NCI-H774 (cell line): ENCODE measurements at regions not wholly inside any gene's neighbourhood (a gene's known extent, or its start where the extent isn't known, plus 50 kb on each side); places are given as distances from the start of the nearest gene placed in this dataset.

Experiments used
- DNase-seq: peaks from one replicate; lab custom pipeline; 2025; lab: John Stamatoyannopoulos, UW

DNA sequence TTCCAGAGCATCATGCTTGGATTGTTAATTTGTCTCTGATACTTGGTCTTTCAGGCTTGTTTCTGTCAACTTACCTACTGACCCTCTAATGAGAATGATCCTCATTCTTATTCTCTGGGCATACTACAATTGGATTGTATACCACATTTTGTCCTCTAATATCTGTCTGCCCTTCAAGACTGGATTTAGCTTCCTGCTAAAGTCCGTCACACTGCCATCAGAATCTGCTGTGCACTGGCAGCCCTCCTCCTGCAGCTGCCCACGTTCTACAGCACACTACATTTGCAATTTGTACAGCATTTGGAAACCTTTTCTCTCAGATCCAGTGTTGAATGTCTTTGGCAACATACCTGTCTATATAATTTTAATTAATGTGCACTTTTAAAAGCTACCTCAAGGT, 183.1 kb downstream of the ZNF330 start:
- DNase-seq, result no peak

DNA sequence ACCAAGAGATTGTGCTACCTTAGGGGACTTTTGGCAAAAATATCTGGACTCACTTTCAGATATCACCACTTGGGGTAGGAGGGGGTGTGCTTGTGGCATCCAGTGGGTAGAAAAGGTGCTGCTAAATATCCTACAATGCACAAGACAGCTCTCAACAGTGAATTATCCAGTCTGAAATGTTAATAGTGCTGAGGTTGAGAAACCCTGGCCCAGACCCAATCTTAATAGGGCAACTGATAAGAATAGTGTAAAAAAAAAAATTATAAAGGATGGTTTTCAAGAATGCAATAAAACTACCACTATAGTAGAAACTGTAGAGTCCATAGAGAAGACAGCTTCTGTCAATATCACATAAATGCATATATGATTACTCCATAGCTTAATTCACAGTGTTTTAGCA, 185.5 kb downstream of the ZNF330 start:
- DNase-seq, result no peak

DNA sequence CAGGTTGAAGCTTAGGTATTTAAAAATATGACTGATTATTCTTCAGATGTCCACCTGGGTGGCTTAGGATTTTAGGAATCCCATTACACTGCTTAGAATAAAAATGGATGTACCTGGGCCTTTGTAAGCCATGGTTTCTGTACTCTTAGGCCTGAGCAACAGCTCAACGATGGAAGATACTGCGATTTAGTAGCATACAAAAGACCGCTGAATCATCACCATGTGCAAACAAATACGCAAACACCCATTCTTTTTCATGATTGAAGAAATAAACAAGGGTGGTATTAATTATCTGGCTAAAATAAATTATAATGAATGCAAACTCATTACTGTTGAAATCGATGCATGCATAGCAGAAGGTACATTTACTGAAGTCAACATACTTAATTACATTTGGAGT, 188.9 kb downstream of the ZNF330 start:
- DNase-seq, result no peak

DNA sequence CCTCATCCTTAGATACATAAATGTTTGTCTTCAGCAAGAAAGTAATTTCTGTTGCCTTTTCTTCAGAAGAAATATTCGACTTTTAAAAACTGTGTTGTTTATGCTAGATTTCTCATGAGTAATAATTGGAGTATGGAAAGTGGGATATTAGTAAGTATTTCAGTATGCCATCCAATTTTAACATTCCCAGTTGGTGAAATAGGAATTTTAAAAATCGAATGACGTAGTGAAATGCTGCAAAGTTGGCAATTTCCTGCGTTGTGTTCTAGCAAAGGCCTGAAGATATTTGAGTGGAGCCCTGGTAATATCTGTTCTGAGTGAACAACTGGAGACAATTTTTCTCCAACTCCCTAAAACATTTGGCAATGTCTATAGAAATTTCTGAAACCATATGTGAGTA, 190.1 kb downstream of the ZNF330 start:
- DNase-seq, result no peak

GRCh38 chr4:141411936-141412335, 191.2 kb downstream of the ZNF330 start:
- DNase-seq, result no peak

GRCh38 chr4:141413366-141413765, 192.7 kb downstream of the ZNF330 start:
- no peak for DNase-seq

- no peak for DNase-seq
Measured at GRCh38 chr4:141415651-141416050, 195.0 kb downstream of the ZNF330 start.

DNA sequence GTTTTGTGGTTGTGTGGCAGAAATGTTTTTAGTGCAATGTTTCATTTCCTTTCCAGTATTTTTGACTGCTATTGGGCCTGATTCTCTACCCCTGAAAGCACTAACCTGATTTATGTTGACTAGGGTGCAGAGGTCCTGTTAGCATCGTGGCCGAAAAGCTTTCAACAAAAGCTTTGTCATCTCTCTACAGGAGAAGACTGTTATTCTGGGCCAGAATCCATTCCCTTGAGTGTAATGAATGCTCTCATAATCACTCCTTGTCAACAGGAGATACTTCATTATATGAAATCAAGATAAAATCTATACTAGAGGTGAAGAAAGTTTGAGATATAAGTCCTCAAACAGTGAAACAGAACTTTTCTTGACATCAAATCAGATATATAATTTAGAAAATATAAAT, 195.5 kb downstream of the ZNF330 start:
- no peak for DNase-seq

GRCh38 chr4:141416677-141417363, 196.1 kb downstream of the ZNF330 start:
- DNase-seq, result no peak

GRCh38 chr4:141417387-141417786, 196.7 kb downstream of the ZNF330 start:
- no peak for DNase-seq

- DNase-seq, result no peak
Measured at GRCh38 chr4:141425124-141425523, 204.4 kb downstream of the ZNF330 start.

GRCh38 chr4:141427726-141428296, 207.1 kb downstream of the ZNF330 start:
- no peak for DNase-seq

- no peak for DNase-seq
Measured at GRCh38 chr4:141429933-141430332, 206.4 kb upstream of the IL15 start.

DNA sequence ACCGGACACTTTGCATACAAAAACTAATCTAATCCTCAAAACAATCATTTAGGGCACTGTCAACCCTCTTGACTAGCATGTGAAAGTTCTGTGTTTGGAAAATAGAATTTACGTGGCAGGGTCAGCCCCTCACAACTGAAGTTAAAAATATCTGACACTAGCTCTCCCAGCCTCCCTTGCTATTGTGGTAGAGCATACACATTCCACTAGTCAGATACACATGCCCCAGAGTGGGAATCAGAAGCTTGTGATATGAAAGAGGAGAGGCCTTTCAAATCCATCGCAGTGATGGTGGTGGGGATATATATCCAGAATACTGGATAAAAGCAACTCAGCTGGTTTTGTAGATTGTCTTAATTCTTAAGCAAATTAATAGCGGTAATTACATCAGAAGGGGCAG, 205.7 kb upstream of the IL15 start:
- no peak for DNase-seq

DNA sequence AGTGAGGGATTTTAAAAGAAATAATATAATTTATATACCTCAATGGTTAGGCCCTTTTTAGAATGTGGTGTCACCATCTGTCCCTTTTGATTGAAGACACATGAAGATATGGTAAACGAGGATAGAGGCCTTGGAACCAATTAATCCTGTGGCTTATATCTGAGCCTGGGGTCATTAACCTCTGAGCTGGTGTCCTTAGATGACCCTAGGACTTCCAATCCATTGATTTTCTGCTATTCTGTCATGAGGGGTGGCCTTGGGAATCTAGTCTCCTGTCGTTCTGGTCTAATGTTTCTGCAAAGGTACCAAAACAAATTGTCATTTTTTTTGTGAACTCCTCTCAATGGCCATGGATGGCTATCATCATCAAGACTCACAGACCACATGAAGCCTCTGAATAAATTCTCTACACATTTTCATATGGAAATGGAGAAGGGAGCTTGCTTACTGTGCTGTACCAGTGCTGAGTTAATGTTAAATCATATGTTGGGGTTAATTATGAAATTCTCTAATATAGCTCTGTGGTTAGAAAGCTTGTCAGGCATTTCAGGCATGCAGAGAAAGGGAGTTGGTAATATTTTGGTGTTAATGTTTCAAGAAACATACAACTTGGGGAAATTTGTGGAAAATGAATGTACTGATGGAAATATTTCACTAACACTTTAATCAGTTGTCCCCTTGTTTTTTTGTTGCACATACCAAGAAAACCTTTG, 204.2 kb upstream of the IL15 start:
- no peak for DNase-seq

DNA sequence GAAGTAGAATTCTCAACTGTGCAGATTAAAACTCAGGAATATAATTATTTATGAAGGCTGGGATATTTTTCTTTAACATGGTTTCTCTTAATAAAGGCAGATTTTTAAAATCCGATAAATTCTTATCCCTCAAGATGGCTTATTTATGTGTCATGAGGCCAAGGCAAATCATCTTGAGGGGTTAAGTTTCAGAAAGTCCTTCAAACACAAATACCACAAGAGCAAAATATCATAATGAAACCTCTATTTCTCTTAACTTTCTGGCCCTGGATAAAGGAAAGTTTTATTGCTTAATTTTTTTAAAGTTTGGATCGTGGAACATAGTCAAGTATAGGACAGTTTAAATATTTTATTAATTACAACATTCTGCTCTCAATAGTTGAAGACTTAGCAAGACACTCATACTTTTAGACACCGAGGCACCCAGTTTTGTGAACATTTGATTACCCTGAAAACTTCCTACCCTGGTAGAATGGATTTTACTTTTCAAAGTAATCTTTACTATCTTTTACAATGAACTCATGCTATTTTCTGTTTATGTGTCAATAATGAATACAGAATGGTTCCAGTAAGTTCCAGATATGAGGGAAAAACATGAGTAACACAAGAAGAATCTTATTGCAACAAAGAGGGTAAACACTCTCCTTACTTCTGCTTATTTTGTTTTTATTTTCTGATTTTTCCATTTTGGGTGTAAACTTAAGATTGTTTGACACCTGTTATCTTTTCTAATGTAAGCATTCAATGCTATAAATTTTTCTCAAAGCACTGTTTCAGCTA, 200.7 kb upstream of the IL15 start:
- DNase-seq, result no peak

- DNase-seq, result no peak
Measured at GRCh38 chr4:141439223-141439622, 197.2 kb upstream of the IL15 start.

- DNase-seq, result no peak
Measured at GRCh38 chr4:141447761-141448160, 188.6 kb upstream of the IL15 start.

GRCh38 chr4:141448490-141448889, 187.9 kb upstream of the IL15 start:
- DNase-seq, result no peak

GRCh38 chr4:141449927-141450326, 186.5 kb upstream of the IL15 start:
- DNase-seq, result no peak

- DNase-seq, result no peak
Measured at GRCh38 chr4:141455651-141456050, 180.7 kb upstream of the IL15 start.

GRCh38 chr4:141457653-141458052, 178.7 kb upstream of the IL15 start:
- DNase-seq, result no peak

DNA sequence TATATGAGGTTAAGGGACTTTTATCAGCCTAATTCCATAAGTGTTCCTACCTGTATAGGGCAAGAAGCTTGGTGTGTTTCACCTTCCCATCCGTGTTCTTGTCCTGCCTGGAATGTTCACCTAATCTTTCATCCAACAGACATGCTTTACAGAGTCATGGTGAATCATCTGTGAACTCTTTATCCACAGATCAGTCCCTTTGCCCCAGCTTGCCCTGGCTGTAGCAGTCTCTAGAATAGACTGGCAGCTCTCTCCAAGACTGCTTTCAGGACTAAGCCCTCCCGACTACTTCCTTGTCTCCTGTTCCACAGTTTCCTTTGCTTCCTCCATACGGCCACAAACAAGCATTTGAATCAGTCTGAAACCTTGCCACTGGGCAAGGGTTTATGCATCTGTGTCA, 177.9 kb upstream of the IL15 start:
- no peak for DNase-seq
